HEK293T (cell line): ENCODE measurements at regions not wholly inside any gene's neighbourhood (a gene's known extent, or its start where the extent isn't known, plus 50 kb on each side); places are given as distances from the start of the nearest gene placed in this dataset.

Experiments used
- CTCF ChIA-PET: fragments of 350-600 bp; formaldehyde crosslinking; extraction: SDS; loops from one replicate; lab custom pipeline; 2021; ENCODE audit warnings: antibody characterized with exemption, inconsistent platforms; lab: Yijun Ruan, JAX
- POLR2A ChIA-PET: fragments of 350-600 bp; formaldehyde crosslinking; extraction: SDS; loops from one replicate; lab custom pipeline; 2020; ENCODE audit warnings: antibody characterized with exemption, inconsistent platforms; lab: Yijun Ruan, JAX
- DNase-seq: peaks from one replicate; pipeline ENCODE4 v3.0.0; 2012; ENCODE audit warnings: mixed read lengths; ENCODE audit errors: extremely low spot score
- ARNT ChIP-seq: fragments of 450-650 bp; IDR thresholded peaks from 2 replicates; pipeline ENCODE4 v1.6.1; 2017; ENCODE audit warnings: mild to moderate bottlenecking
- BHLHE40 ChIP-seq: fragments of 450-650 bp; IDR thresholded peaks from 2 replicates; pipeline ENCODE4 v1.6.1; 2016; ENCODE audit warnings: mild to moderate bottlenecking, moderate library complexity, borderline replicate concordance
- CTBP1 ChIP-seq: fragments of 450-650 bp; IDR thresholded peaks from 2 replicates; pipeline ENCODE4 v1.6.1; 2016; ENCODE audit warnings: borderline replicate concordance
- ELF4 ChIP-seq: fragments of 450-650 bp; IDR thresholded peaks from 2 replicates; pipeline ENCODE4 v1.6.1; 2017; ENCODE audit warnings: antibody characterized with exemption
- FOXA1 ChIP-seq: fragments of 450-650 bp; IDR thresholded peaks from 2 replicates; pipeline ENCODE4 v1.6.1; 2016; ENCODE audit warnings: mild to moderate bottlenecking
- FOXK2 ChIP-seq: fragments of 450-650 bp; IDR thresholded peaks from 2 replicates; pipeline ENCODE4 v1.6.1; 2016; ENCODE audit warnings: mild to moderate bottlenecking
- FOXM1 ChIP-seq: fragments of 450-650 bp; IDR thresholded peaks from 2 replicates; pipeline ENCODE4 v1.6.1; 2017; ENCODE audit warnings: mild to moderate bottlenecking, borderline replicate concordance
- HDGF ChIP-seq: fragments of 450-650 bp; IDR thresholded peaks from 2 replicates; pipeline ENCODE4 v1.6.1; 2017; ENCODE audit warnings: antibody characterized with exemption, borderline replicate concordance
- L3MBTL2 ChIP-seq: fragments of 450-650 bp; conservative IDR thresholded peaks from 2 replicates; pipeline ENCODE4 v1.6.1; 2016; ENCODE audit warnings: mild to moderate bottlenecking
- LEF1 ChIP-seq: fragments of 450-650 bp; IDR thresholded peaks from 2 replicates; pipeline ENCODE4 v1.6.1; 2017; ENCODE audit warnings: mild to moderate bottlenecking, borderline replicate concordance
- NFRKB ChIP-seq: fragments of 450-650 bp; IDR thresholded peaks from 2 replicates; pipeline ENCODE4 v1.6.1; 2016; ENCODE audit warnings: mild to moderate bottlenecking, moderate library complexity
- SP1 ChIP-seq: fragments of 450-650 bp; IDR thresholded peaks from 2 replicates; pipeline ENCODE4 v1.6.1; 2017
- SUZ12 ChIP-seq: fragments of 450-650 bp; IDR thresholded peaks from 2 replicates; pipeline ENCODE4 v1.6.1; 2016; ENCODE audit warnings: mild to moderate bottlenecking
- TARDBP ChIP-seq: fragments of 450-650 bp; IDR thresholded peaks from 2 replicates; pipeline ENCODE4 v1.6.1; 2016
- ZNF384 ChIP-seq: fragments of 450-650 bp; IDR thresholded peaks from 2 replicates; pipeline ENCODE4 v1.6.1; 2016
- TF ChIP-seq, protein P1 (sequence below): fragments of 450-650 bp; IDR thresholded peaks from 2 replicates; pipeline ENCODE4 v1.6.1; 2016

DNA sequence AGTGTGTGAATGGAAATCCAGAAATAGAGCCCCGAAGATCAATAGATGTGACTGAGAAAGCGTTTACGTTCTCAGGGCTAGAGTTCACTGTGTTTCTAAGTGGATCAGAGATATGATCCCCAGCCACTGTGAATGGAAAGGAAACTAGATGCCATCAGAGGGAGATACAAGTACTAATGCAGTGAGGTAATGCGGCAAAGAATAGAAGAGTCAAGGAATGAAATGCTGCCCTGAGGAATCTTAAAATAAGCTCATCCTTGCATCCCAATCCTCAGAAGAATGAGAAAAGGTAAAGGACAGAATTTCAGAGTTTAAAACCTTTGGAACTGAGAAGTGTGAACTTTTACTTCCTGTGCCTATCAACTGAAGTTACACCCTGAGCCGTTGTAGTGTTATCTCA lies 165.5 kb upstream of the ESRRG start:
- DNase-seq = no peak
- ChIA-PET CTCF (no interaction called here), POLR2A (no interaction called here)
- no peak for TF ChIP-seq ZNF384
- TF ChIP-seq ELF4 = no peak
- TF ChIP-seq ARNT = no peak
- TF ChIP-seq FOXK2 = no peak
- no peak for TF ChIP-seq LEF1
- TF ChIP-seq SUZ12 = no peak
- no peak for TF ChIP-seq HDGF
- no peak for TF ChIP-seq NFRKB
- TF ChIP-seq BHLHE40 = no peak
- TF ChIP-seq FOXA1 = no peak
- no peak for TF ChIP-seq SP1
- no peak for TF ChIP-seq TARDBP
- TF ChIP-seq L3MBTL2 = no peak

- ChIA-PET POLR2A (no interaction called here), CTCF (no interaction called here)
- TF ChIP-seq ZNF384 = no peak
- TF ChIP-seq HDGF = no peak
- no peak for TF ChIP-seq ARNT
- TF ChIP-seq L3MBTL2 = no peak
- TF ChIP-seq ELF4 = no peak
- TF ChIP-seq SUZ12 = no peak
- TF ChIP-seq SP1 = no peak
- no peak for TF ChIP-seq LEF1
- TF ChIP-seq BHLHE40 = no peak
- no peak for TF ChIP-seq TARDBP
- TF ChIP-seq FOXM1 = no peak
- TF ChIP-seq, protein P1, sequence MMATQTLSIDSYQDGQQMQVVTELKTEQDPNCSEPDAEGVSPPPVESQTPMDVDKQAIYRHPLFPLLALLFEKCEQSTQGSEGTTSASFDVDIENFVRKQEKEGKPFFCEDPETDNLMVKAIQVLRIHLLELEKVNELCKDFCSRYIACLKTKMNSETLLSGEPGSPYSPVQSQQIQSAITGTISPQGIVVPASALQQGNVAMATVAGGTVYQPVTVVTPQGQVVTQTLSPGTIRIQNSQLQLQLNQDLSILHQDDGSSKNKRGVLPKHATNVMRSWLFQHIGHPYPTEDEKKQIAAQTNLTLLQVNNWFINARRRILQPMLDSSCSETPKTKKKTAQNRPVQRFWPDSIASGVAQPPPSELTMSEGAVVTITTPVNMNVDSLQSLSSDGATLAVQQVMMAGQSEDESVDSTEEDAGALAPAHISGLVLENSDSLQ = no peak
- TF ChIP-seq NFRKB = no peak
- TF ChIP-seq FOXA1 = no peak
- no peak for DNase-seq
Observed at GRCh38 chr1:216887032-216887431, 163.8 kb upstream of the ESRRG start.

DNA sequence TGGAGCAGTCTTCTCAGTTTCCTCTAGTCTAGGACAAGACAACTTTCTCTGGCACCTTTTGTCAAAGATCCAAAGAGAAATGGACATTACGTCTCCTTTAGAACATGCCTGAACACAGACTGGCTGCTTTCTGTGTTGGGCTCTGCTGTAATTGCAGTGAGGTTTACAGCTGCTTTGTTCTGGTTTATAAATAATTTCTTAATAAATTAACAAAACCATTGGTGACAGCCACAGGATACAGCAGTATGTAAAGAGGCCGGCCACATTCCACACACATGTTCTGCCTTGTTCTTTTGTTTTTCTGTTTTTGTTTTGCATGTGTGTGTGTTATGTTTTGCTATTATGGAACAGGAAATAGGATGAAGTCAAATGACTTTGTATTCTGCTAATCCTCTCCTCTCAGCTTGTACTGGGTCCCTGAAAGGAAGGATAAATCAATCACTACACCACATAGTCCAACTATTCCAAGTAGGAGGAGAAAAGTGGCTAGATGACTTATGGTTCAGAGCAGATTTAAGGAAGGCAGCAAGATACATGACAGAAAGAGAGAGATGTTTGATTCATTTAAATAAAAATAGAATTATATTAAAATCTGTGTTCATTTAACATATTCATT lies 161.5 kb upstream of the ESRRG start:
- POLR2A ChIA-PET = no interaction called here
- CTCF ChIA-PET = no interaction called here
- no peak for DNase-seq
- no peak for TF ChIP-seq SUZ12
- no peak for TF ChIP-seq FOXA1
- no peak for TF ChIP-seq SP1
- no peak for TF ChIP-seq TARDBP

GRCh38 chr1:216883518-216883917 lies 160.3 kb upstream of the ESRRG start:
- ChIA-PET POLR2A (no interaction called here), CTCF (no interaction called here)
- DNase-seq = no peak
- TF ChIP-seq ELF4 (no peak), ARNT (no peak), LEF1 (no peak), SUZ12 (no peak), FOXK2 (no peak), FOXM1 (no peak)
- TF ChIP-seq, protein P1 = no peak

DNA sequence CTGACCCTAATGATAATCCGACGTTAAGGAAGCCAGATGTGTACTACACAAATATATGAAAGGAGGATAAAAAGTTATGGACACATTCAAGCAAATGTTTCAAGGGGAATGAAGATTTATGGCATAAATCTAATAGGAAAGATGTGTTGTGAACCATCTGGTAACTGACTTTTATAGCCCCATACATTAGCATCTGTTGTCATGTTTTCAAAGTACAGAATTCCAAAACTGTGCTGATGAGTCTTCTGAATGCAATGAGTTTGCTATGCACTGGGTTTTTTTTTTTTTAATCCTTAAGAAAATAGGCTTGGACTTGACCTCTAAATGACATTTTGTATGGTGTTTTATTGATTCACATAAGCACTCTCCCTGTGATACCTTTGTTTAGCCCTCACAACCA lies 158.5 kb upstream of the ESRRG start:
- POLR2A ChIA-PET = no interaction called here
- CTCF ChIA-PET = no interaction called here
- TF ChIP-seq, protein P1 = no peak
- no peak for TF ChIP-seq CTBP1
- TF ChIP-seq SP1 = no peak
- TF ChIP-seq FOXM1 = no peak
- TF ChIP-seq HDGF = no peak
- TF ChIP-seq NFRKB = no peak
- TF ChIP-seq ARNT = no peak
- no peak for TF ChIP-seq L3MBTL2
- no peak for DNase-seq

DNA sequence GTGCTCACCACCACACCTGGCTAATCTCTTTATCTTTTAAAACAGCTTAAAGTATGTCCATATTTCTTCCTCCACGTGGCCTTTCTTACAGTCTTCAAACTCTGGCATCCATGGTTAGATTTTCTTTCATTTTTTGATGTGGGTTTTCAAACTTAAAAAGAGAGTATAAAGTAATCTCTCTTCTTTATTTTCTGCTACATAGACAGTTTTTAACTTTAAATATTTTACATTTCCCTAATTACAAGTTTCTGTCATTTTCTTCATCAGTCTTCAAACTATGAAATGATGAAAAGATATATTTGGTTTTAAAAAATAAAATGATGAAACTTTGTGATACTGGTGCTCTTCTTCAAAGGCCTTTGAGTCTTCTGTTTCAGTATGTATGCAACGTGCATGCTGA lies 143.5 kb upstream of the ESRRG start:
- TF ChIP-seq FOXM1 (no peak), FOXK2 (no peak), CTBP1 (no peak), L3MBTL2 (no peak), TARDBP (no peak), SP1 (no peak), FOXA1 (no peak), LEF1 (no peak), ELF4 (no peak), ARNT (no peak), ZNF384 (no peak), HDGF (no peak), BHLHE40 (no peak), NFRKB (no peak)
- TF ChIP-seq, protein P1 = no peak
- ChIA-PET CTCF (no interaction called here), POLR2A (no interaction called here)
- no peak for DNase-seq
